22Rv1 (cell line): ENCODE measurements at regions not wholly inside any gene's neighbourhood (a gene's known extent, or its start where the extent isn't known, plus 50 kb on each side); places are given as distances from the start of the nearest gene placed in this dataset.

Experiments used
- ZFX ChIP-seq: fragments of 450-650 bp; IDR thresholded peaks from 2 replicates; pipeline ENCODE4 v1.6.1; 2017; ENCODE audit warnings: antibody characterized with exemption, borderline replicate concordance
- TF ChIP-seq, protein P1 (sequence below): fragments of 450-650 bp; IDR thresholded peaks from 2 replicates; pipeline ENCODE4 v1.5.1; 2017; ENCODE audit warnings: mild to moderate bottlenecking

DNA sequence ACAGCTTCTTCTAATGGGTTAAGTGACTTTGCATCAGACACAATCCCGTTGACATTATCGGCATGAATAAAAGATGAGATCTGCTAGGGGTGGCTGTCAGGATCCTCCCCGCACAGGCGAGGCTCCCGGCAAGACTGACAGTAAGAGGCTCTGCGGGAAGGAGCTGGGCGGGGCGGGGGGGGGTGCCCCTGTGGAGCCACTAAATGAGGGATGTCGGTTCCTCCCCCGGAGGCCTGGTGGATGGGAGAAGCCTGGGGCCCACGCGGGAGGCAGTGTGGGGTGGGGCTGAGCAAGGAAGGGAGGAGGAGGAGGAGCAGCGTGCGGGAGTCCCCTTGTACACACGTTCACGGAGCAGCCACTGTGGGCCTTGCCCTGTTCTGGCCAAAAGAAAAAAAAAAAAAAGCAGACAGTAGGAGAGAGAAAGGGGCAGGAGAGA, 190.9 kb upstream of the GSE1 start:
- TF ChIP-seq, protein P1, sequence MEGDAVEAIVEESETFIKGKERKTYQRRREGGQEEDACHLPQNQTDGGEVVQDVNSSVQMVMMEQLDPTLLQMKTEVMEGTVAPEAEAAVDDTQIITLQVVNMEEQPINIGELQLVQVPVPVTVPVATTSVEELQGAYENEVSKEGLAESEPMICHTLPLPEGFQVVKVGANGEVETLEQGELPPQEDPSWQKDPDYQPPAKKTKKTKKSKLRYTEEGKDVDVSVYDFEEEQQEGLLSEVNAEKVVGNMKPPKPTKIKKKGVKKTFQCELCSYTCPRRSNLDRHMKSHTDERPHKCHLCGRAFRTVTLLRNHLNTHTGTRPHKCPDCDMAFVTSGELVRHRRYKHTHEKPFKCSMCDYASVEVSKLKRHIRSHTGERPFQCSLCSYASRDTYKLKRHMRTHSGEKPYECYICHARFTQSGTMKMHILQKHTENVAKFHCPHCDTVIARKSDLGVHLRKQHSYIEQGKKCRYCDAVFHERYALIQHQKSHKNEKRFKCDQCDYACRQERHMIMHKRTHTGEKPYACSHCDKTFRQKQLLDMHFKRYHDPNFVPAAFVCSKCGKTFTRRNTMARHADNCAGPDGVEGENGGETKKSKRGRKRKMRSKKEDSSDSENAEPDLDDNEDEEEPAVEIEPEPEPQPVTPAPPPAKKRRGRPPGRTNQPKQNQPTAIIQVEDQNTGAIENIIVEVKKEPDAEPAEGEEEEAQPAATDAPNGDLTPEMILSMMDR = no peak
- TF ChIP-seq ZFX = no peak
